ENCODE measurements at regions not wholly inside any gene's neighbourhood (a gene's known extent, or its start where the extent isn't known, plus 50 kb on each side); places are given as distances from the start of the nearest gene placed in this dataset.

GRCh38 chr13:44125943-44126469, 246.3 kb downstream of the LACC1 start:
- WGBS (ENCODE audit: low lambda C conversion rate), result 64% methylated on average over 3 of the region's 3 CpGs
- Histone ChIP-seq H3K9ac (ENCODE audit: insufficient read depth, low read depth, low read length) (no peak overlapping the region), H3K36me3 (replicated peaks in 1 of 2; ENCODE audit: control insufficient read depth in 1 of 2, insufficient read depth in 2 of 2, low read length in 2 of 2) (no peaks in the 10 kb centered on the region), H3K27ac (ENCODE audit: extremely low read length, insufficient read depth, low read length) (no peak overlapping the region), H4K20me1 (ENCODE audit: insufficient read depth, low read length) (no peaks in the 10 kb centered on the region), H2AFZ (ENCODE audit: low read length) (no peak overlapping the region), H3K4me2 (ENCODE audit: low read depth, low read length) (no peak overlapping the region), H3K9me3 (ENCODE audit: low read length) (no peaks in the 10 kb centered on the region), H3K4me3 (replicated peaks in 1 of 3; ENCODE audit: insufficient read depth in 1 of 3, low read depth in 2 of 3, low read length in 3 of 3) (no peak overlapping the region), H3K27me3 (ENCODE audit: control insufficient read depth in 1 of 2, insufficient read depth in 2 of 2, low read length in 2 of 2) (no peaks in the 10 kb centered on the region), H3K4me1 (ENCODE audit: insufficient read depth, low read length) (no peaks in the 10 kb centered on the region), H3K79me2 (ENCODE audit: insufficient read depth, low read length) (no peaks in the 10 kb centered on the region)
- TF ChIP-seq HHEX (CRISPR knock-in tag; IDR thresholded peaks at IDR 0.05), result no peak
- no peak for TF ChIP-seq SNRNP70 (IDR thresholded peaks at IDR 0.05; ENCODE audit: low read depth, low read length)
- TF ChIP-seq EZH2 (conservative IDR thresholded peaks at IDR 0.05; ENCODE audit: low read depth, low read length), result no peak
- TF ChIP-seq, protein P1, sequence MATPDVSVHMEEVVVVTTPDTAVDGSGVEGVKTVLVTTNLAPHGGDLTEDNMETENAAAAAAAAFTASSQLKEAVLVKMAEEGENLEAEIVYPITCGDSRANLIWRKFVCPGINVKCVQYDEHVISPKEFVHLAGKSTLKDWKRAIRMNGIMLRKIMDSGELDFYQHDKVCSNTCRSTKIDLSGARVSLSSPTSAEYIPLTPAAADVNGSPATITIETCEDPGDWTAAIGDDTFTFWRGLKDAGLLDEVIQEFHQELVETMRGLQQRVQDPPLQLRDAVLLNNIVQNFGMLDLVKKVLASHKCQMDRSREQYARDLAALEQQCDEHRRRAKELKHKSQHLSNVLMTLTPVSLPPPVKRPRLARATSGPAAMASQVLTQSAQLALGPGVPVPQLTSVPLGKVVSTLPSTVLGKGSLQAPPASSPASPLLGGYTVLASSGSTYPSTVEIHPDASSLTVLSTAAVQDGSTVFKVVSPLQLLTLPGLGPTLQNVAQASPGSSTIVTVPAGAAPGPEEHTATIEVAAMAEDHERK (CRISPR knock-in tag; IDR thresholded peaks at IDR 0.05; ENCODE audit: low read depth), result no peak
- TF ChIP-seq RNF219 (CRISPR knock-in tag; IDR thresholded peaks at IDR 0.05), result no peak
- TF ChIP-seq, protein P2, sequence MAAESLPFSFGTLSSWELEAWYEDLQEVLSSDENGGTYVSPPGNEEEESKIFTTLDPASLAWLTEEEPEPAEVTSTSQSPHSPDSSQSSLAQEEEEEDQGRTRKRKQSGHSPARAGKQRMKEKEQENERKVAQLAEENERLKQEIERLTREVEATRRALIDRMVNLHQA (CRISPR knock-in tag; IDR thresholded peaks at IDR 0.05), result no peak
- no peak for TF ChIP-seq GATAD2A (CRISPR knock-in tag; IDR thresholded peaks at IDR 0.05)
- TF ChIP-seq TGIF2 (CRISPR knock-in tag; IDR thresholded peaks at IDR 0.05), result no peak
- DNase-seq (ENCODE audit: low spot score) (no peak), FAIRE-seq (no peak), ATAC-seq (no peak)
- in situ Hi-C loops (cut with HindIII; ENCODE audit: extremely low pct_ligation_motif_present, low pct_unique_long_range_greater_than_20kb), result no loop called here
- no TSS peak for BruUV-seq (replicated peaks)
- intact Hi-C loops (cut with micrococcal nuclease; ENCODE audit: unreplicated experiment), result no loop called here
- CTCF ChIA-PET (ENCODE audit: low intra/inter-chr PET ratio, low total read pairs), result no interaction called here
- POLR2A ChIA-PET, result no interaction called here
